ENCODE measurements at regions not wholly inside any gene's neighbourhood (a gene's known extent, or its start where the extent isn't known, plus 50 kb on each side); places are given as distances from the start of the nearest gene placed in this dataset.
"Not testable (repeated sequence)": the region's sequence is repeated elsewhere in the genome, so short reads cannot be mapped to it uniquely, and the experiment has no call there.

- TF ChIP-seq PATZ1 (CRISPR knock-in tag; IDR thresholded peaks at IDR 0.05; ENCODE audit: borderline replicate concordance), result no peak
- no peak for TF ChIP-seq PPARA (CRISPR knock-in tag; IDR thresholded peaks at IDR 0.05; ENCODE audit: borderline replicate concordance)
Measured at GRCh38 chr1:221983444-221983843, 241.6 kb upstream of the DUSP10 start (continued).

- ATAC-seq, result no peak
- no peak for TF ChIP-seq BACH2 (CRISPR knock-in tag; IDR thresholded peaks at IDR 0.05; ENCODE audit: borderline replicate concordance)
- no peak for TF ChIP-seq ZNF70 (CRISPR knock-in tag; IDR thresholded peaks at IDR 0.05)
- TF ChIP-seq ZFP3 (CRISPR knock-in tag; IDR thresholded peaks at IDR 0.05), result no peak
- TF ChIP-seq CSRNP3 (CRISPR knock-in tag; IDR thresholded peaks at IDR 0.05), result no peak
- TF ChIP-seq PPARA (CRISPR knock-in tag; IDR thresholded peaks at IDR 0.05; ENCODE audit: borderline replicate concordance), result no peak
- no peak for TF ChIP-seq POU6F1 (CRISPR knock-in tag; IDR thresholded peaks at IDR 0.05; ENCODE audit: borderline replicate concordance, low read depth)
- TF ChIP-seq GLIS3 (CRISPR knock-in tag; IDR thresholded peaks at IDR 0.05), result no peak
- no peak for TF ChIP-seq ZNF8 (CRISPR knock-in tag; IDR thresholded peaks at IDR 0.05)
Measured at GRCh38 chr1:221981461-221981860, 239.6 kb upstream of the DUSP10 start.

GRCh38 chr1:221979444-221980032, 237.6 kb upstream of the DUSP10 start:
- peak; percentile 55 for ATAC-seq
- TF ChIP-seq ZNF70 (CRISPR knock-in tag; IDR thresholded peaks at IDR 0.05) (no peak), ZFP30 (CRISPR knock-in tag; IDR thresholded peaks at IDR 0.05) (no peak), OSR1 (CRISPR knock-in tag; IDR thresholded peaks at IDR 0.05) (no peak), GLIS3 (CRISPR knock-in tag; IDR thresholded peaks at IDR 0.05) (no peak), ZFP3 (CRISPR knock-in tag; IDR thresholded peaks at IDR 0.05) (no peak), CSRNP3 (CRISPR knock-in tag; IDR thresholded peaks at IDR 0.05) (no peak), ZNF565 (CRISPR knock-in tag; conservative IDR thresholded peaks at IDR 0.05; ENCODE audit: low read depth) (no peak), RARB (CRISPR knock-in tag; IDR thresholded peaks at IDR 0.05) (no peak), ZC3H10 (CRISPR knock-in tag; IDR thresholded peaks at IDR 0.05) (no peak), TCF4 (CRISPR knock-in tag; IDR thresholded peaks at IDR 0.05; ENCODE audit: borderline replicate concordance) (no peak), TSHZ2 (CRISPR knock-in tag; IDR thresholded peaks at IDR 0.05) (no peak), ZNF8 (CRISPR knock-in tag; IDR thresholded peaks at IDR 0.05) (no peak), ARNTL (CRISPR knock-in tag; IDR thresholded peaks at IDR 0.05; ENCODE audit: borderline replicate concordance, low read depth) (no peak), POU6F1 (CRISPR knock-in tag; IDR thresholded peaks at IDR 0.05; ENCODE audit: borderline replicate concordance, low read depth) (no peak), PATZ1 (CRISPR knock-in tag; IDR thresholded peaks at IDR 0.05; ENCODE audit: borderline replicate concordance) (no peak), CSDC2 (CRISPR knock-in tag; IDR thresholded peaks at IDR 0.05) (no peak), ISL1 (CRISPR knock-in tag; IDR thresholded peaks at IDR 0.05) (no peak), TOX (CRISPR knock-in tag; IDR thresholded peaks at IDR 0.05; ENCODE audit: borderline replicate concordance) (no peak), SNAI2 (CRISPR knock-in tag; IDR thresholded peaks at IDR 0.05) (no peak)

GRCh38 chr1:221978631-221979334, 236.9 kb upstream of the DUSP10 start:
- ATAC-seq, result not testable (repeated sequence)

GRCh38 chr1:221973787-221974186, 231.9 kb upstream of the DUSP10 start:
- ATAC-seq, result not testable (repeated sequence)

Data from SK-N-SH treated with all-trans-retinoic acid at 6 μM for 48 hours (cell line).